SK-N-MC (cell line): ENCODE measurements at regions not wholly inside any gene's neighbourhood (a gene's known extent, or its start where the extent isn't known, plus 50 kb on each side); places are given as distances from the start of the nearest gene placed in this dataset.

Experiments used
- EZH2 ChIP-seq: fragments of 200-600 bp; sonication (generic); IDR thresholded peaks from one replicate; pipeline ENCODE4 v1.6.1; 2017; ENCODE audit warnings: antibody characterized with exemption
- FOXP2 ChIP-seq: optimal IDR thresholded peaks from 2 replicates; pipeline ENCODE3; 2011; ENCODE audit warnings: mild to moderate bottlenecking, moderate library complexity; ENCODE audit not compliant: insufficient read depth; ENCODE audit errors: extremely low read length, control extremely low read depth
- POLR2AphosphoS5 ChIP-seq: IDR thresholded peaks from 2 replicates; pipeline ENCODE4 v1.6.1; 2012; ENCODE audit warnings: mild to moderate bottlenecking, low read depth, low read length, borderline replicate concordance

DNA sequence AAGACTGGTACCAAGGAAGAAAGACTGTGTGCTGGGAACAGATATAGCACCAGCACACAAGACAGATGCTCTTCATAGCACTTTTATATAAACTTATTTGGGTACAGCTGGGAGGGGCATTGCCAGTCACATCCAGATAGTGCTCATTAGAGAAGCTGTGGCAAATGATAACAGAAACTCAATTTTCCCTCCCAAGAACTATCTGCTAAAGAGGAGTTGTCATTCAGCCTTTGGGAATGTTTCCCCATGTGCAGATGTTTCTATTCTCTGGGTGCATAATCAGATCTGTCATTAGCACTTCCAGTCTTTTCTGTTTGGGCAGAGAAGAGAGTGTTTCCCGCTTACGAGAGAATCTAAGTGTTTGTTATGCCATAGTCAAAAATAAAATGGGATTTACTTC is 714.9 kb upstream of the MDGA2 start:
- TF ChIP-seq EZH2: no peak
- TF ChIP-seq POLR2AphosphoS5: no peak
- TF ChIP-seq FOXP2: no peak
